ENCODE measurements at regions not wholly inside any gene's neighbourhood (a gene's known extent, or its start where the extent isn't known, plus 50 kb on each side); places are given as distances from the start of the nearest gene placed in this dataset.

DNA sequence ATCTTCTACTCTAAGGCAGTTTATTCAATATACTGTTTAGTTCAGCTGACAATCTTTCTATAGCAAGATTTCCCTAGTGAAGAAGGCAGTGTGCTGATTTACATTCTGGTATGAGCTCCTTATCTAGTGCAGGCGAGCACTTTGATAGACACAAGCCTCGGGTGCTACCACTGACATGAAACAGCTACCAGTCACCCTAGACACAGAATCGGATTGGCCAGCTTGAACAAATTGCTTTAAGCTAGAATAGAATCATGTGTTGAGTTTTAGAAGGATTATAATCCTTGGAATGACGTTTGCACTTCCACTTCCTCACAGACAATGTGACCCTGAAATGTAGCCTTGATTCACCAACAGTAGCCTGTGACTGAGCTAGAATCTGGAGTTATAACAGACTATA is 394.0 kb downstream of the EPHA4 start:
- TF ChIP-seq, protein P1, sequence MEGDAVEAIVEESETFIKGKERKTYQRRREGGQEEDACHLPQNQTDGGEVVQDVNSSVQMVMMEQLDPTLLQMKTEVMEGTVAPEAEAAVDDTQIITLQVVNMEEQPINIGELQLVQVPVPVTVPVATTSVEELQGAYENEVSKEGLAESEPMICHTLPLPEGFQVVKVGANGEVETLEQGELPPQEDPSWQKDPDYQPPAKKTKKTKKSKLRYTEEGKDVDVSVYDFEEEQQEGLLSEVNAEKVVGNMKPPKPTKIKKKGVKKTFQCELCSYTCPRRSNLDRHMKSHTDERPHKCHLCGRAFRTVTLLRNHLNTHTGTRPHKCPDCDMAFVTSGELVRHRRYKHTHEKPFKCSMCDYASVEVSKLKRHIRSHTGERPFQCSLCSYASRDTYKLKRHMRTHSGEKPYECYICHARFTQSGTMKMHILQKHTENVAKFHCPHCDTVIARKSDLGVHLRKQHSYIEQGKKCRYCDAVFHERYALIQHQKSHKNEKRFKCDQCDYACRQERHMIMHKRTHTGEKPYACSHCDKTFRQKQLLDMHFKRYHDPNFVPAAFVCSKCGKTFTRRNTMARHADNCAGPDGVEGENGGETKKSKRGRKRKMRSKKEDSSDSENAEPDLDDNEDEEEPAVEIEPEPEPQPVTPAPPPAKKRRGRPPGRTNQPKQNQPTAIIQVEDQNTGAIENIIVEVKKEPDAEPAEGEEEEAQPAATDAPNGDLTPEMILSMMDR (IDR thresholded peaks at IDR 0.05; ENCODE audit: low read depth, low read length, poor library complexity, severe bottlenecking), result no peak
- no peak for TF ChIP-seq EZH2phosphoT487 (IDR thresholded peaks at IDR 0.05; ENCODE audit: borderline replicate concordance, low read length)
